Epithelial cell of proximal tubule (primary cell): ENCODE measurements at regions not wholly inside any gene's neighbourhood (a gene's known extent, or its start where the extent isn't known, plus 50 kb on each side); places are given as distances from the start of the nearest gene placed in this dataset.

Source experiments
- DNase-seq: peaks from one replicate; pipeline ENCODE4 v3.0.0-alpha.2; 2011; ENCODE audit warnings: low read depth
- H3K4me3 ChIP-seq: 2 replicates; pipeline ENCODE4 v1.5.1; 2011; ENCODE audit warnings: low read depth, mild to moderate bottlenecking, low read length
- TF ChIP-seq, protein P1 (sequence below): conservative IDR thresholded peaks from 2 replicates; pipeline ENCODE4 v1.5.1; 2012; ENCODE audit warnings: low read depth, mild to moderate bottlenecking, low read length

DNA sequence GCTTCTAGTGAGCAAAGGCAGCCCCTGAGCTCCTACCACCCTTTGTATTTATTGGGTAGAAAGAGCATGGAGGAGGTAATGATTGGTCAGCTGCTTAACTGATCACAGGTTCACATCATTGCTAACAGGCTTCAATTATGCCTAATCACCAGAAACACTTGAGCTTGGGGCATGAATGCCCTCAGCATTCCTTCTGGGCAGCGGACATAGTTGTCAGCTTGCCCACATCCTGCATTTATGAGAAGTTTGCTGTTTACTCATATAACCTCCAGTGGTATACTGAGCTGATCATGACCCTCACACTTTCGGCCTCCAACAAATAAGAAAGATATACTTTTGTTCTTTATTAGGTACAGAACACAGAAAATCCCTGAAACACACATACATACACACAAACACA, 140.3 kb upstream of the ODAD2 start:
- peak; percentile 81 for DNase-seq
- no peak overlapping the region for H3K4me3 ChIP-seq
- TF ChIP-seq, protein P1, sequence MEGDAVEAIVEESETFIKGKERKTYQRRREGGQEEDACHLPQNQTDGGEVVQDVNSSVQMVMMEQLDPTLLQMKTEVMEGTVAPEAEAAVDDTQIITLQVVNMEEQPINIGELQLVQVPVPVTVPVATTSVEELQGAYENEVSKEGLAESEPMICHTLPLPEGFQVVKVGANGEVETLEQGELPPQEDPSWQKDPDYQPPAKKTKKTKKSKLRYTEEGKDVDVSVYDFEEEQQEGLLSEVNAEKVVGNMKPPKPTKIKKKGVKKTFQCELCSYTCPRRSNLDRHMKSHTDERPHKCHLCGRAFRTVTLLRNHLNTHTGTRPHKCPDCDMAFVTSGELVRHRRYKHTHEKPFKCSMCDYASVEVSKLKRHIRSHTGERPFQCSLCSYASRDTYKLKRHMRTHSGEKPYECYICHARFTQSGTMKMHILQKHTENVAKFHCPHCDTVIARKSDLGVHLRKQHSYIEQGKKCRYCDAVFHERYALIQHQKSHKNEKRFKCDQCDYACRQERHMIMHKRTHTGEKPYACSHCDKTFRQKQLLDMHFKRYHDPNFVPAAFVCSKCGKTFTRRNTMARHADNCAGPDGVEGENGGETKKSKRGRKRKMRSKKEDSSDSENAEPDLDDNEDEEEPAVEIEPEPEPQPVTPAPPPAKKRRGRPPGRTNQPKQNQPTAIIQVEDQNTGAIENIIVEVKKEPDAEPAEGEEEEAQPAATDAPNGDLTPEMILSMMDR: no peak

DNA sequence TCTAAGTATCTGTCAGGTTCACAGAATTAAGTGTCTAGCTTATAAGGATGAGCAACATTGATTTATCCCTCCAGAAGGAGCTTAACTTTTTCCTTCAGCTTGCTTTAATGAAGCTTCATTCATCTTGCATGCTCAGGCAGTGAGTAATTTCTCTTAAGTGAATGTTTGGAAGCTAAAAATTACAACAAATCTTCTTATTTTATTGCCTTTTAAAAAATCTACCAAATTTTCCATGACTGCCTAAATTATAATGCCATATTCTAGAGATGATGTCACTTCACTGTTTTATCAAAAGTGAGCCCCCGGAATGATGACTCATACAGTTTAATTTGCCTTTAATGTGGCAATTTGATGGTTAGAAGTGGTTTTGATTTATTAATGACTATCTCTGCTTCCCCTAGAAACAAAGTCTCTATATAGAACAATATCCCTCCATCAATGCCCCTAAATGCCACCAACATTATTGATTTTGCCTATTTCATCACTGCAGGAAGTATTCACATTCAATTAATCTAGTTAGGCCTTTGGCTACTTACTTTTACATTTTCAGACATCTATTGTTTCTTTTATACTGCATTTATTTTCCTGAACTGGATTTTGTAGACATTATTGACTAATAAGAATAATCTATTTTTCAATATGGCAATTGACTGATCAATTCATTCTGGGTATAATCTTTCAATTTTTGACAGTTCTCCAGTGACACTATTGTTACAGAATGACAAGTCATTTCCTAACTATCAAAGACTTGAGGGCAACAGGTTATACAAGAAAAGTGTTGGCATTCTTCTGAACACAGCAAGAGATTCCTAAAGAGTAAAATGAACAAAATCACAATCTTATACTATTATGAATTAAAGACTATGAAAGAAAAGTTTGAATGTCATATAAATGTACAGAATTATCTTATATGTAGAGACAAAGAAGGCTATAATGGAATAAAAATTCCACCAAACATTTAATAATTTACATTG, 139.3 kb upstream of the ODAD2 start:
- TF ChIP-seq, protein P1: no peak
- no peak for DNase-seq
- H3K4me3 ChIP-seq: no peak overlapping the region

DNA sequence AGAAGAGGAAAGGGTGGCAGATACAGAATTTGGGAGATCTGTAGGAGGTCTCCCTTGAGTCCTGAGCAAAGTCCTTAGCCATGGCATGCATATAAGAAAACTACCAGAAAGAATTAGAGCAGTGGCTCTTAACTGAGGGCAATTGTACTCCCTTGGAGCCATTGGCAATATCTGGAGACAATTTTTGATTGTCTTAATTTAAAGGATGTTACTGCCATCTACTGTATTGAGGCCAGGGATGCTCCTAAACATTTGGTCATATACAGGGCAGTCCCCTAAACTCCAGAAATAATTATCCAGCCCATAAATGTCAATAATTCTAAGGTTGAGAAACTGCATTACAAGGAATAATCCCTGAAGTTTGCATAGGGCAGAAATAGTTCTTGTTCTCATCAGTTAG, 136.4 kb upstream of the ODAD2 start:
- DNase-seq: no peak
- TF ChIP-seq, protein P1: no peak
- H3K4me3 ChIP-seq: no peak overlapping the region

DNA sequence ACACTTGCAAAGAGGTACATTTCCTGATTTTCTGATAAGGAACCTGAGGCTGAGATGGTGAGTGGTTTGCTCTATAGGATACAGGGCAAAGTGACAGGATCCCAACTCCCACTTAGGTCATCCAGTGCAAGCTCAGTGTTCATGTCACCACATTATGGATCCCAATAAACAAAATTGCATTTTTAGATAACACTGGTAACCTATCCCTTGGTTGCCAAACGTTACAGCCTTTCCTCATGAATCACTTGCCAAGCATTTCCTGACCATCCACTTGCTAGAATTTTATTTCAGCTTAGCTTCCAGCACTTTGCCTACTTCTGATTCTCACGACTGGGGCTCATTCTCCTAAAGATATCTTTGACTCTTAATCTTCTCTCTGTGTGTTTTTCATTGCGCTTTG, 131.4 kb upstream of the ODAD2 start:
- TF ChIP-seq, protein P1: no peak
- no peak overlapping the region for H3K4me3 ChIP-seq
- DNase-seq: no peak

DNA sequence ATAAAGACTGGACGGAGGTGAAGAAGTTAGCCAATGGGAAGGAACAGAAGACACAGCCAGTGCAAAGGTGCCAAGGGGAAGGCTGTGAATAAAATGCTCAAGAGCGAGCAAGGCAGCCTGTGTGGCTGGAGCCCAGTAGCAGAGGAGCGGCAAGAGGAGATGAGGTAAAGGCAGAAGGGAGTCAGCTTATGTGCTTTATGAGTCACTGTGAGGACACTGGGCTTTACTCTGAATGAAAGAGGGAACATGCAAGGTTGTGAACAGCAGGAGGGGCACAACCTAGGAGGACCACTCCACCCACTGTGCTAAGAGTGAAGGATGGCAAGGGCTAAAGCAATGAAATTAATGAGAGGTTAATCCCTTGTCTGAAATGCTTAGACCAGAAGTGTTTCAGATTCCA, 129.0 kb upstream of the ODAD2 start:
- DNase-seq: no peak
- H3K4me3 ChIP-seq: no peak overlapping the region
- TF ChIP-seq, protein P1: no peak

DNA sequence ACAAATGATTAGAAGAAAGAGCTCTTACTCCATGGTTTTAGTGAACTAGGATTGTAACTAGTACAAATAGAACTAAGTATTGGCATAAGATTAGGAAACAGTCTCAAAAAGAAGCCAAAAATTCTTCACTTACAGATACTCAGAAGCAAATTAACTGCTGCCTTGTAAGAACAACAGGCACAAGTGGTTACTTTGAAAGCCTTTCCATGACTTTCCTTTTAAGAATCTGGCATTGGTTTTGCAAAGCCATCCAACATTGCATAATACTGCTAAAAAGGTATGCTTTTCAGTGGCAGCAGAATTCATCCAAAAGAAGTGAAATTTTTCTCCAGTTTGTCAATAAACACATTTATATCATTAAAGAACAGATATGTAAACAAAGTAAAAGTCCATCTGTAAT, 126.8 kb upstream of the ODAD2 start:
- H3K4me3 ChIP-seq: no peak overlapping the region
- TF ChIP-seq, protein P1: no peak
- DNase-seq: no peak

DNA sequence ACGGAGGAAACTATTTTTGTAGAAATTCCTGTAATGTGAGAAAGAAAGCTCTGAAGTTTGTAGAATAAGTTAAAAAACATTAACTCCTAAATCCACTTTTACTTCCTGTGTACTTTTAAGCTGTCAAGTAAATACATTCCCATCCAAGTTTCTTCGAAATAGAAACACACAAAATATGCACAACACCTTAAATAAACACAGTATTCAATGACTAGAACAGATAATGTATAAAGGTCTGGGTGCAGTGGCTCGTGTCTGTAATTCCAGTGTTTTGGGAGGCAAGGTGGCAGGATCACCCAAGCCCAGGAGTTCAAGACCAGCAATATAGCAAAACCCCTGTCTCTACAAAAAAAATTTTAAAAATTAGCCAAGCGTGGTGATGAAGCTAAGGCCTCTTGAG, 121.9 kb upstream of the ODAD2 start:
- no peak for DNase-seq
- H3K4me3 ChIP-seq: no peak overlapping the region
- TF ChIP-seq, protein P1: no peak
